ENCODE measurements at regions not wholly inside any gene's neighbourhood (a gene's known extent, or its start where the extent isn't known, plus 50 kb on each side); places are given as distances from the start of the nearest gene placed in this dataset.

DNA sequence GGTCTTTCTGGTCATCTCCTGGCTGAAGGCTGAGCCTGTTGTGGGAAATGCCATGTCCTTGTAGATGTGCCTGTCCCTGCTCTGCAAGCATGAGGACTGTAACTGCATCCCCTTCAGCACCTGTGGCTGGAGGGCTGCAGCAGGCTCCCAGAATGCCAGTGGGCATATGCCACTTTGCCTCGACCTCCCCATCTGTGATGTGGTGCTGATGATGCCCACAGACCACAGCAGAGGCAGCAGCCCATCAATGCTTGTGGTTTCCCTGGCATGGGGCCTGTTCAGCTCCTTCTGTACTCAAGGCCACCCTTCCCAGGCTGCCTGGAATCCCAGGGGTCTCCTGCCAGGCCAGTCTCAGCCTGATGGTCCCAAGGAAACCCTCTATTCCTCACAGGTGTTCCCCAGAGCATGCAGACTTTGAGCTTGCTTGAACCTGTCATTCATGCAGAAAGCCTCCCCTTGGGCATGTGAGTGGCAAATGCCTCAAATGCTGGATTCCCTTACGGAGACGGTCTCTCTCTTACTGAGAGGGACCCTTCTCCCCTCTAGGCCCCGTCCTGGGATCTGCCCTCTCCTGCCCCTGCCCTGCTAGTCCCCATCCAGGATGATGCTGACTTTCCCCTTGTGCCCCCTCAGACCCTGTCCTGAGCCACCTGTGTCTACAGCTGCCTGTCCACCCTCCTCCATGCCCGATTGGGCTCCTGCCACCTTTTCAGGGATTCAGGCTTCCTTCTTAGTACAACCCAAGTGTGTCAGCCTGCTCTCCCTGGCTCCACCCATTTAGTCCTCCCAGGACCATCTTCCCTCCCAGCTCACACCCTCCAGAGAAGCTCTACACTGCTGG lies 50.9 kb upstream of the ANTXRL start:
- Histone ChIP-seq H3K27ac (ENCODE audit: low read depth, low read length) (no peak overlapping the region), H3K36me3 (ENCODE audit: control insufficient read depth in 1 of 2, insufficient read depth in 2 of 2, low read length in 2 of 2) (no peaks in the 10 kb centered on the region), H3K4me1 (ENCODE audit: control insufficient read depth in 1 of 2, insufficient read depth in 2 of 2, low read length in 2 of 2) (no peaks in the 10 kb centered on the region), H3K27me3 (ENCODE audit: control insufficient read depth in 1 of 2, insufficient read depth in 2 of 2, low read length in 2 of 2) (no peaks in the 10 kb centered on the region), H3K4me3 (ENCODE audit: low read depth in 1 of 2, low read length in 2 of 2) (no peak overlapping the region), H3K9me3 (ENCODE audit: control insufficient read depth in 1 of 2, low read length in 2 of 2) (no peaks in the 10 kb centered on the region), H3K9ac (ENCODE audit: low read depth in 1 of 2, low read length in 2 of 2) (no peak overlapping the region)

DNA sequence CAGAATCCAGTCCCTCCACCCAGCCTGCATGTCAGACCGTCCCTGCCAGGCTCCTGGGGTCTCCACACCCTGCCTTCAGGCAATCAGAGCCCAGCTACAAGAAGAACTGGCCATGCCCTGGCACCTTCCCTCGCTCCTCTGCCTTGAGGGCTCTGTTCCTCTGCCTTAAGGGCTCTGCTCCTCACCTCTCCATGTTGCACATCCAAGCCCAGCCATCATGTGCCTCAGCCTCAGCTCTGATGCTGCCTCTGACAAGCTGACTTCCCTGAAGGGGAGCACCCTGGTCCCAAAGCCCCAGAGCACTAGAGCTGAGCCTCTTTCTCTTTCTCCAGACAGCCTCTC lies 50.3 kb upstream of the ANTXRL start:
- Histone ChIP-seq H3K27me3 (ENCODE audit: control insufficient read depth in 1 of 2, insufficient read depth in 2 of 2, low read length in 2 of 2) (no peaks in the 10 kb centered on the region), H3K36me3 (ENCODE audit: control insufficient read depth in 1 of 2, insufficient read depth in 2 of 2, low read length in 2 of 2) (no peaks in the 10 kb centered on the region), H3K27ac (ENCODE audit: low read depth, low read length) (no peak overlapping the region), H3K4me3 (ENCODE audit: low read depth in 1 of 2, low read length in 2 of 2) (no peak overlapping the region), H3K4me1 (ENCODE audit: control insufficient read depth in 1 of 2, insufficient read depth in 2 of 2, low read length in 2 of 2) (no peaks in the 10 kb centered on the region), H3K9me3 (ENCODE audit: control insufficient read depth in 1 of 2, low read length in 2 of 2) (no peaks in the 10 kb centered on the region), H3K9ac (ENCODE audit: low read depth in 1 of 2, low read length in 2 of 2) (no peak overlapping the region)

DNA sequence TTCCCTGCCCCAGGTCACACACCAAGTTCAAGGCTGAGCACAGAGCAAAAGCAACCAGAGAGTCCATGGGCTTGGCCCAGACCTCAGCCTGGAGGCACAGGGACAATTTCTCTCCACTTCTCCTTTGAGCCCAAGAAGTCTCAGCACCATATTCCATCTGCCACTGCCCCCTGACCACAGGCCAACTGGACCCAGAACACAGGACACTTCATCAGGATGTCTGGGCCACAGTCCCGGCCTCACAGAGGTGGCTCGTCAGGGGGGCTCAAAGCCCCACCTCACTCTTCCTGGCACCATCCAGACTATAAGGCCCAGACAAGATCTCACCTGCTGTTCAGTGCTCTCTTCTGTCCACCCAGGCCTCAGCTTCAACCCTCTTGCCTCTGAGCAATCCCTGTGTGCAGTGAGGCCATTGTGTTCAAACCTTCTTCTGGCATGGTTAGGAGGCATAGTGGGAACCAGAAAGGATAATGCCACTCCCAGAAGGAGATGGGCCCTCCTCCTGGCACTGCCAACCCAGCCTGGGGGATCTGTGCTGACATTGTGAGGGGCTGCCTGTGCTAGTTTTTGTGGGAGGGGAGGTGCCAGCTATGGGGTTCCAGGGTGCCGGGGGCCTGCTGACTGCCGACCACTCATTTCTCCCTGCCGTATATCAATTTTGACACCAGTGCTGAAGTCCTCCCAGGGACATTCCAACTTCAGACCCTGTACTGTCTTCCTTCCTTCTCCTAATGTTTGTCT lies 49.7 kb upstream of the ANTXRL start:
- Histone ChIP-seq H3K4me1 (ENCODE audit: control insufficient read depth in 1 of 2, insufficient read depth in 2 of 2, low read length in 2 of 2) (no peaks in the 10 kb centered on the region), H3K4me3 (ENCODE audit: low read depth in 1 of 2, low read length in 2 of 2) (no peak overlapping the region), H3K36me3 (ENCODE audit: control insufficient read depth in 1 of 2, insufficient read depth in 2 of 2, low read length in 2 of 2) (no peaks in the 10 kb centered on the region), H3K27me3 (ENCODE audit: control insufficient read depth in 1 of 2, insufficient read depth in 2 of 2, low read length in 2 of 2) (no peaks in the 10 kb centered on the region), H3K27ac (ENCODE audit: low read depth, low read length) (no peak overlapping the region), H3K9ac (ENCODE audit: low read depth in 1 of 2, low read length in 2 of 2) (no peak overlapping the region), H3K9me3 (ENCODE audit: control insufficient read depth in 1 of 2, low read length in 2 of 2) (peaks cover 0 to 3% of the 10 kb centered on the region in 2 donors)

Data from duodenal mucosa (tissue), 2 donors.